OCI-LY3 (cell line): ENCODE measurements at regions not wholly inside any gene's neighbourhood (a gene's known extent, or its start where the extent isn't known, plus 50 kb on each side); places are given as distances from the start of the nearest gene placed in this dataset.

Source experiments
- H2AFZ ChIP-seq: fragments of 200-600, 300-600 bp; shearing (Covaris generic); 2 replicates; pipeline ENCODE4 v1.6.0; 2014; ENCODE audit warnings: antibody characterized with exemption, low read depth, low read length
- H3K27ac ChIP-seq: fragments of 200-600, 300-600 bp; sonication (generic); 2 replicates; pipeline ENCODE4 v1.5.1; 2014; ENCODE audit warnings: mild to moderate bottlenecking, low read length, moderate library complexity, mixed read lengths
- H3K27me3 ChIP-seq: fragments of 200-600, 300-600 bp; sonication (generic); 2 replicates; pipeline ENCODE4 v1.6.1; 2014; ENCODE audit warnings: low read depth, low read length, mixed read lengths
- H3K36me3 ChIP-seq: fragments of 200-600, 300-600 bp; sonication (generic); replicated peaks from 2 replicates; pipeline ENCODE3; 2014; ENCODE audit warnings: low read depth, low read length, mixed read lengths
- H3K4me1 ChIP-seq: fragments of 300-600, 200-600 bp; sonication (generic); 2 replicates; pipeline ENCODE4 v1.6.1; 2014; ENCODE audit warnings: low read length, mixed read lengths
- H3K4me2 ChIP-seq: fragments of 200-600, 300-600 bp; sonication (generic); 2 replicates; pipeline ENCODE4 v1.6.1; 2014; ENCODE audit warnings: low read length, mixed read lengths
- H3K4me3 ChIP-seq: fragments of 300-600, 200-600 bp; sonication (generic); 2 replicates; pipeline ENCODE4 v1.5.1; 2014; ENCODE audit warnings: antibody characterized with exemption, mild to moderate bottlenecking, low read length, moderate library complexity
- H3K79me2 ChIP-seq: fragments of 300-600, 200-600 bp; shearing (Covaris generic); 2 replicates; pipeline ENCODE4 v1.6.1; 2014; ENCODE audit warnings: mild to moderate bottlenecking, low read length, mixed read lengths
- H3K9ac ChIP-seq: fragments of 300-600, 200-600 bp; shearing (Covaris generic); 2 replicates; pipeline ENCODE4 v1.6.0; 2014; ENCODE audit warnings: mild to moderate bottlenecking, low read length, moderate library complexity
- H3K9me3 ChIP-seq: fragments of 200-600, 300-600 bp; shearing (Covaris generic); 2 replicates; pipeline ENCODE4 v1.6.1; 2014; ENCODE audit warnings: low read length, mixed read lengths; ENCODE audit not compliant: insufficient read depth
- H4K20me1 ChIP-seq: fragments of 200-600, 300-600 bp; sonication (generic); 2 replicates; pipeline ENCODE4 v1.6.1; 2016; ENCODE audit warnings: low read length, mixed read lengths; ENCODE audit not compliant: insufficient read depth
- CTCF ChIP-seq: fragments of 200-600, 300-600 bp; sonication (generic); IDR thresholded peaks from 2 replicates; pipeline ENCODE4 v1.5.1; 2014; ENCODE audit warnings: antibody characterized with exemption, low read length, low read depth
- EZH2phosphoT487 ChIP-seq: fragments of 200-600 bp; shearing (Covaris generic); IDR thresholded peaks from 2 replicates; pipeline ENCODE4 v1.6.1; 2018; ENCODE audit warnings: antibody characterized with exemption, mixed run types, low read depth

GRCh38 chr7:114021135-114021534 is 102.3 kb upstream of the PPP1R3A start:
- H3K4me2 ChIP-seq: no peak overlapping the region
- H3K79me2 ChIP-seq: no peaks in the 10 kb centered on the region
- H3K27me3 ChIP-seq: no peaks in the 10 kb centered on the region
- no peak overlapping the region for H3K27ac ChIP-seq
- H3K4me3 ChIP-seq: no peak overlapping the region
- H3K9ac ChIP-seq: no peak overlapping the region
- H3K4me1 ChIP-seq: no peaks in the 10 kb centered on the region
- no peak overlapping the region for H2AFZ ChIP-seq
- no peak for TF ChIP-seq CTCF
- no peak for TF ChIP-seq EZH2phosphoT487
- no peaks in the 10 kb centered on the region for H3K36me3 ChIP-seq
- no peaks in the 10 kb centered on the region for H4K20me1 ChIP-seq
- H3K9me3 ChIP-seq: no peaks in the 10 kb centered on the region

GRCh38 chr7:114008696-114009095 is 89.9 kb upstream of the PPP1R3A start:
- no peak overlapping the region for H3K9ac ChIP-seq
- no peak for TF ChIP-seq CTCF
- TF ChIP-seq EZH2phosphoT487: no peak
- H3K27ac ChIP-seq: no peak overlapping the region
- peak overlapping the region; percentile 74 for H3K4me2 ChIP-seq
- H2AFZ ChIP-seq: peak overlapping the region; percentile 67
- H3K79me2 ChIP-seq: no peaks in the 10 kb centered on the region
- peaks cover 29% of the 10 kb centered on the region for H3K4me1 ChIP-seq
- H4K20me1 ChIP-seq: no peaks in the 10 kb centered on the region
- no peaks in the 10 kb centered on the region for H3K36me3 ChIP-seq
- H3K27me3 ChIP-seq: no peaks in the 10 kb centered on the region
- peak overlapping the region; percentile 60 for H3K4me3 ChIP-seq
- no peaks in the 10 kb centered on the region for H3K9me3 ChIP-seq

GRCh38 chr7:114007386-114007785 is 88.6 kb upstream of the PPP1R3A start:
- Histone ChIP-seq H3K36me3 (no peaks in the 10 kb centered on the region), H3K9ac (no peak overlapping the region), H3K9me3 (no peaks in the 10 kb centered on the region), H3K27ac (no peak overlapping the region), H3K4me1 (peaks cover 25% of the 10 kb centered on the region), H4K20me1 (no peaks in the 10 kb centered on the region), H3K4me2 (no peak overlapping the region), H3K27me3 (no peaks in the 10 kb centered on the region), H3K79me2 (no peaks in the 10 kb centered on the region), H2AFZ (no peak overlapping the region), H3K4me3 (no peak overlapping the region)
- TF ChIP-seq EZH2phosphoT487: no peak

GRCh38 chr7:113998934-113999333 is 80.1 kb upstream of the PPP1R3A start:
- H4K20me1 ChIP-seq: no peaks in the 10 kb centered on the region
- H3K4me1 ChIP-seq: no peaks in the 10 kb centered on the region
- no peak overlapping the region for H3K4me3 ChIP-seq
- H3K27ac ChIP-seq: no peak overlapping the region
- no peak for TF ChIP-seq EZH2phosphoT487
- H2AFZ ChIP-seq: no peak overlapping the region
- H3K79me2 ChIP-seq: no peaks in the 10 kb centered on the region
- no peak overlapping the region for H3K4me2 ChIP-seq
- no peaks in the 10 kb centered on the region for H3K27me3 ChIP-seq
- H3K36me3 ChIP-seq: no peaks in the 10 kb centered on the region
- no peaks in the 10 kb centered on the region for H3K9me3 ChIP-seq
- H3K9ac ChIP-seq: no peak overlapping the region

- Histone ChIP-seq H3K36me3 (no peaks in the 10 kb centered on the region), H3K27me3 (no peaks in the 10 kb centered on the region), H3K9me3 (no peaks in the 10 kb centered on the region), H3K4me1 (no peaks in the 10 kb centered on the region), H3K27ac (no peak overlapping the region), H2AFZ (no peak overlapping the region), H4K20me1 (no peaks in the 10 kb centered on the region), H3K4me3 (no peak overlapping the region), H3K4me2 (no peak overlapping the region), H3K79me2 (no peaks in the 10 kb centered on the region), H3K9ac (no peak overlapping the region)
- TF ChIP-seq EZH2phosphoT487 (no peak), CTCF (no peak)
Observed at GRCh38 chr7:113996405-113996804, 77.6 kb upstream of the PPP1R3A start.
